ENCODE measurements at regions not wholly inside any gene's neighbourhood (a gene's known extent, or its start where the extent isn't known, plus 50 kb on each side); places are given as distances from the start of the nearest gene placed in this dataset.

GRCh38 chr7:155931396-155932085 is 119.3 kb upstream of the SHH start:
- TF ChIP-seq POLR2A (IDR thresholded peaks at IDR 0.05; ENCODE audit: low read depth, low read length) (no peak), POLR2AphosphoS5 (IDR thresholded peaks at IDR 0.05; ENCODE audit: low read depth, low read length) (no peak)

Measured in GM12892 (cell line).